HG02759 (cell line): ENCODE measurements at regions not wholly inside any gene's neighbourhood (a gene's known extent, or its start where the extent isn't known, plus 50 kb on each side); places are given as distances from the start of the nearest gene placed in this dataset.
A peak's percentile ranks its signal among the peaks of the same experiment; 100 is the strongest.
"Not testable (repeated sequence)": the region's sequence is repeated elsewhere in the genome, so short reads cannot be mapped to it uniquely, and the experiment has no call there.

ENCODE experiments used
- ATAC-seq: cut with Tn5 transposase; IDR thresholded peaks from one replicate; pipeline ENCODE4 v1.9.1; 2021; ENCODE audit warnings: mild to moderate bottlenecking, moderate library complexity; ENCODE audit not compliant: unreplicated experiment

GRCh38 chr5:152527358-152528052, 122.4 kb upstream of the NMUR2 start:
- peak; percentile 62 for ATAC-seq

GRCh38 chr5:152529440-152529839, 124.4 kb upstream of the NMUR2 start:
- ATAC-seq = no peak

- ATAC-seq = no peak
These were observed 127.6 kb upstream of the NMUR2 start for GRCh38 chr5:152532714-152533113.

- ATAC-seq = no peak
These were observed 129.6 kb upstream of the NMUR2 start for GRCh38 chr5:152534641-152535040.

- ATAC-seq = no peak
These were observed 137.7 kb upstream of the NMUR2 start for GRCh38 chr5:152542741-152543140.

GRCh38 chr5:152546493-152546892, 141.4 kb upstream of the NMUR2 start:
- no peak for ATAC-seq

GRCh38 chr5:152547202-152547601, 142.1 kb upstream of the NMUR2 start:
- ATAC-seq = no peak

GRCh38 chr5:152549709-152550108, 144.6 kb upstream of the NMUR2 start:
- peak; percentile 68 for ATAC-seq

GRCh38 chr5:152551061-152551460, 146.0 kb upstream of the NMUR2 start:
- peak; percentile 61 for ATAC-seq

- no peak for ATAC-seq
These were observed 151.7 kb upstream of the NMUR2 start for GRCh38 chr5:152556784-152557183.

- ATAC-seq = peak; percentile 77
These were observed 155.5 kb upstream of the NMUR2 start for GRCh38 chr5:152560512-152561137.

- no peak for ATAC-seq
These were observed 162.9 kb upstream of the NMUR2 start for GRCh38 chr5:152568016-152568415.

- no peak for ATAC-seq
These were observed 167.7 kb upstream of the NMUR2 start for GRCh38 chr5:152572812-152573211.

- no peak for ATAC-seq
These were observed 179.0 kb upstream of the NMUR2 start for GRCh38 chr5:152584103-152584502.

- ATAC-seq = no peak
These were observed 187.3 kb upstream of the NMUR2 start for GRCh38 chr5:152592416-152592815.

GRCh38 chr5:152593388-152593787, 188.3 kb upstream of the NMUR2 start:
- no peak for ATAC-seq

- ATAC-seq = no peak
These were observed 190.3 kb upstream of the NMUR2 start for GRCh38 chr5:152595405-152595804.

- ATAC-seq = no peak
These were observed 194.0 kb upstream of the NMUR2 start for GRCh38 chr5:152599096-152599495.

GRCh38 chr5:152601806-152602732, 197.0 kb upstream of the NMUR2 start:
- no peak for ATAC-seq

- not testable (repeated sequence) for ATAC-seq
These were observed 201.0 kb upstream of the NMUR2 start for GRCh38 chr5:152606050-152606449.

GRCh38 chr5:152606776-152607364, 201.8 kb upstream of the NMUR2 start:
- no peak for ATAC-seq
